Endothelial cell of umbilical vein (primary cell): ENCODE measurements at regions not wholly inside any gene's neighbourhood (a gene's known extent, or its start where the extent isn't known, plus 50 kb on each side); places are given as distances from the start of the nearest gene placed in this dataset.

Experiments used
- BruUV-seq: library from RNA; stranded (reverse); fragments of 400-500 nt; replicated peaks from 2 replicates; lab custom pipeline; 2021; lab: Mats Ljungman, UMichigan
- CTCF ChIA-PET: fragments of 300-600, 350-600 bp; sonication (Branson Sonifier 250); formaldehyde crosslinking; loops from one replicate; lab custom pipeline; 2021; ENCODE audit warnings: antibody characterized with exemption, inconsistent platforms; lab: Charles Lee
- POLR2A ChIA-PET: fragments of 300-600, 350-600 bp; sonication (Branson Sonifier 250); formaldehyde crosslinking; loops from one replicate; lab custom pipeline; 2021; ENCODE audit warnings: antibody characterized with exemption, inconsistent platforms; lab: Charles Lee
- DNase-seq: peaks from one replicate; pipeline ENCODE4 v3.0.0-alpha.2; 2011; ENCODE audit warnings: low read depth, low spot score
- FAIRE-seq: peaks from 2 replicates; lab custom pipeline; 2011; peaks lifted over from hg19 to GRCh38; lab: Jason Lieb, UNC
- H2AFZ ChIP-seq: 2 replicates; pipeline ENCODE4 v1.6.0; 2012; ENCODE audit warnings: low read depth, low read length, control low read depth, inconsistent platforms
- H3K27ac ChIP-seq: 2 replicates; pipeline ENCODE4 v1.5.1; 2011; ENCODE audit warnings: low read depth, mild to moderate bottlenecking, control low read depth, low read length, moderate library complexity; ENCODE audit not compliant: insufficient read depth
- H3K27me3 ChIP-seq, 2 experiments: 2 replicates each; pipeline versions ENCODE4 v1.6.0 to v1.6.1; 2011; ENCODE audit warnings: low read length in 2 of 2, mixed read lengths in 1 of 2; ENCODE audit not compliant: control insufficient read depth in 2 of 2, insufficient read depth in 2 of 2
- H3K36me3 ChIP-seq, 2 experiments: 2 replicates in 1 of 2; 3 replicates in 1 of 2; pipeline ENCODE4 v1.5.1; 2011; ENCODE audit warnings: low read length in 2 of 2, mild to moderate bottlenecking in 1 of 2, moderate library complexity in 1 of 2; ENCODE audit not compliant: control insufficient read depth in 2 of 2, insufficient read depth in 2 of 2; ENCODE audit errors: extremely low read depth in 1 of 2
- H3K4me1 ChIP-seq: 3 replicates; pipeline ENCODE4 v1.5.1; 2011; ENCODE audit warnings: mild to moderate bottlenecking, low read length; ENCODE audit not compliant: control insufficient read depth, insufficient read depth; ENCODE audit errors: extremely low read depth
- H3K4me2 ChIP-seq: 2 replicates; pipeline ENCODE4 v1.6.1; 2011; ENCODE audit warnings: low read length, control low read depth, mixed read lengths; ENCODE audit not compliant: insufficient read depth
- H3K4me3 ChIP-seq, 3 experiments: fragments of 200-600 bp in 1 of 3; sonication (generic), shearing (Covaris generic) in 1 of 3; replicated peaks in 1 of 3; 2 replicates each; pipeline ENCODE4 v1.5.1; 2011 to 2016; ENCODE audit warnings: control low read depth in 3 of 3, low read length in 3 of 3, mild to moderate bottlenecking in 2 of 3, inconsistent platforms in 1 of 3, low read depth in 1 of 3, moderate library complexity in 1 of 3; ENCODE audit not compliant: insufficient read depth in 1 of 3
- H3K79me2 ChIP-seq: 2 replicates; pipeline ENCODE4 v1.6.0; 2012; ENCODE audit warnings: low read length, inconsistent platforms; ENCODE audit not compliant: control insufficient read depth, insufficient read depth
- H3K9ac ChIP-seq: replicated peaks from 2 replicates; pipeline ENCODE3; 2011; ENCODE audit warnings: low read length, control low read depth; ENCODE audit not compliant: insufficient read depth; ENCODE audit errors: extremely low read depth
- H3K9me1 ChIP-seq: replicated peaks from 3 replicates; pipeline ENCODE4 v1.6.0; 2011; ENCODE audit warnings: mild to moderate bottlenecking, low read length; ENCODE audit not compliant: control insufficient read depth, insufficient read depth; ENCODE audit errors: extremely low read depth
- H3K9me3 ChIP-seq: replicated peaks from 2 replicates; pipeline ENCODE4 v1.5.1; 2012; ENCODE audit warnings: low read length, inconsistent platforms; ENCODE audit not compliant: control insufficient read depth, insufficient read depth
- H4K20me1 ChIP-seq: replicated peaks from 2 replicates; pipeline ENCODE3; 2011; ENCODE audit warnings: mild to moderate bottlenecking, low read length; ENCODE audit not compliant: control insufficient read depth, insufficient read depth; ENCODE audit errors: extremely low read depth
- CTCF ChIP-seq, 2 donors: IDR thresholded peaks; 1 replicate in 1 of 2; 2 replicates in 1 of 2; pipeline ENCODE4 v1.5.1; 2011; ENCODE audit warnings: low read length in 2 of 2, mild to moderate bottlenecking in 2 of 2, moderate library complexity in 2 of 2, control low read depth in 1 of 2, inconsistent platforms in 1 of 2, low read depth in 1 of 2; ENCODE audit not compliant: insufficient read depth in 1 of 2; ENCODE audit errors: extremely low read depth in 1 of 2
- EZH2 ChIP-seq: IDR thresholded peaks from 2 replicates; pipeline ENCODE4 v1.6.1; 2012; ENCODE audit warnings: borderline replicate concordance, low read depth, mild to moderate bottlenecking, moderate library complexity, low read length, inconsistent platforms; ENCODE audit not compliant: severe bottlenecking
- FOS ChIP-seq: IDR thresholded peaks from 2 replicates; pipeline ENCODE4 v1.6.1; 2011; ENCODE audit warnings: mild to moderate bottlenecking, low read length, moderate library complexity, borderline replicate concordance; ENCODE audit not compliant: insufficient read depth
- GATA2 ChIP-seq: IDR thresholded peaks from 2 replicates; pipeline ENCODE4 v1.7.0; 2011; ENCODE audit warnings: low read depth, mild to moderate bottlenecking, moderate library complexity, mixed read lengths, low read length; ENCODE audit not compliant: insufficient read length, insufficient read depth
- JUN ChIP-seq: IDR thresholded peaks from 2 replicates; pipeline ENCODE4 v1.6.1; 2011; ENCODE audit warnings: borderline replicate concordance, low read depth; ENCODE audit not compliant: insufficient read length, insufficient read depth
- MAX ChIP-seq: IDR thresholded peaks from 2 replicates; pipeline ENCODE4 v1.6.1; 2011; ENCODE audit not compliant: insufficient read depth, insufficient read length
- MYC ChIP-seq: IDR thresholded peaks from one replicate; pipeline ENCODE4 v1.6.1; 2011; ENCODE audit warnings: mild to moderate bottlenecking, low read depth, low read length
- POLR2A ChIP-seq: IDR thresholded peaks from 2 replicates; pipeline ENCODE4 v1.6.1; 2012; ENCODE audit warnings: low read depth, mild to moderate bottlenecking, control low read depth, low read length
- POLR2AphosphoS5 ChIP-seq: IDR thresholded peaks from 2 replicates; pipeline ENCODE4 v1.6.1; 2012; ENCODE audit warnings: low read depth, mild to moderate bottlenecking, control low read depth, low read length, moderate library complexity; ENCODE audit not compliant: insufficient read depth
- dilution Hi-C: fragments of 300-500 bp; cut with MboI; formaldehyde crosslinking; loops from one replicate; pipeline ENCODE4 v1.15.0; 2019; ENCODE audit warnings: low sequenced_read_pairs; ENCODE audit not compliant: extremely low pct_ligation_motif_present
- intact Hi-C: fragments of 100-400 bp; cut with micrococcal nuclease; formaldehyde crosslinking; loops from one replicate; pipeline ENCODE4 v1.10.0; 2022

- Histone ChIP-seq H3K79me2 (no peaks in the 10 kb centered on the region), H2AFZ (no peak overlapping the region), H3K9ac (no peak overlapping the region), H3K4me2 (no peak overlapping the region), H3K4me3 (no peak overlapping the region), H3K9me3 (no peaks in the 10 kb centered on the region), H3K27me3 (no peaks in the 10 kb centered on the region), H4K20me1 (no peaks in the 10 kb centered on the region), H3K36me3 (no peaks in the 10 kb centered on the region), H3K4me1 (no peaks in the 10 kb centered on the region), H3K9me1 (no peaks in the 10 kb centered on the region), H3K27ac (no peak overlapping the region)
- ChIA-PET CTCF (no interaction called here), POLR2A (no interaction called here)
- DNase-seq (no peak), FAIRE-seq (no peak)
- TF ChIP-seq GATA2 (no peak), EZH2 (no peak), MAX (no peak), POLR2AphosphoS5 (no peak), POLR2A (no peak), FOS (no peak), MYC (no peak), JUN (no peak), CTCF (IDR thresholded peaks at IDR 0.05; ENCODE audit: extremely low read depth in 1 of 2, insufficient read depth in 1 of 2, low read depth in 1 of 2, low read length in 2 of 2) (no peak)
- intact Hi-C loops = no loop called here
- no TSS peak for BruUV-seq
- dilution Hi-C loops = no loop called here
Observed at GRCh38 chr2:238668426-238668825, 179.5 kb upstream of the TWIST2 start.
